PC-3 (cell line): ENCODE measurements at regions not wholly inside any gene's neighbourhood (a gene's known extent, or its start where the extent isn't known, plus 50 kb on each side); places are given as distances from the start of the nearest gene placed in this dataset.

Experiments
- ATAC-seq: fragments of 200-7000 bp; cut with Tn5 transposase; 2 replicates; pipeline ENCODE4 v1.9.1; 2020; ENCODE audit warnings: mild to moderate bottlenecking, moderate library complexity
- BruUV-seq: library from RNA; stranded (reverse); fragments of 400-500 nt; replicated peaks from 2 replicates; lab custom pipeline; 2021; lab: Mats Ljungman, UMichigan
- CTCF ChIA-PET: fragments of 300-600 bp; sonication (Branson Sonifier 250); formaldehyde crosslinking; loops from one replicate; lab custom pipeline; 2022; ENCODE audit warnings: antibody characterized with exemption; lab: Charles Lee
- POLR2A ChIA-PET: fragments of 300-600 bp; sonication (Branson Sonifier 250); formaldehyde crosslinking; loops from one replicate; lab custom pipeline; 2022; ENCODE audit warnings: antibody characterized with exemption; ENCODE audit not compliant: unreplicated experiment; lab: Charles Lee
- DNase-seq: peaks from one replicate; pipeline ENCODE4 v3.0.0-alpha.2; 2015
- H2AFZ ChIP-seq: fragments of 300-600 bp; sonication (generic); 2 replicates; pipeline ENCODE4 v1.6.0; 2016; ENCODE audit warnings: antibody characterized with exemption, low read length
- H3F3A ChIP-seq: fragments of 300-600 bp; sonication (generic); one replicate; pipeline ENCODE4 v1.6.0; 2017; ENCODE audit warnings: antibody characterized with exemption, low read length, control low read depth, mild to moderate bottlenecking; ENCODE audit not compliant: unreplicated experiment
- H3K27ac ChIP-seq: fragments of 300-600 bp; sonication (generic); 2 replicates; pipeline ENCODE4 v1.5.1; 2016; ENCODE audit warnings: mild to moderate bottlenecking, low read length
- H3K27me3 ChIP-seq: fragments of 300-600 bp; sonication (generic); 2 replicates; pipeline ENCODE4 v1.6.1; 2016; ENCODE audit warnings: low read length, mixed read lengths
- H3K36me3 ChIP-seq: fragments of 300-600 bp; sonication (generic); 2 replicates; pipeline ENCODE4 v1.6.1; 2016; ENCODE audit warnings: low read depth, mixed run types, low read length, mixed read lengths
- H3K4me1 ChIP-seq: fragments of 300-600 bp; sonication (generic); 2 replicates; pipeline ENCODE4 v1.5.1; 2016; ENCODE audit warnings: low read length; ENCODE audit not compliant: insufficient read depth
- H3K4me2 ChIP-seq: fragments of 300-600 bp; sonication (generic); 2 replicates; pipeline ENCODE4 v1.6.0; 2016; ENCODE audit warnings: low read length
- H3K4me3 ChIP-seq: fragments of 300-600 bp; sonication (generic); 2 replicates; pipeline ENCODE4 v1.5.1; 2016; ENCODE audit warnings: mild to moderate bottlenecking, low read length, mixed read lengths
- H3K79me2 ChIP-seq: fragments of 300-600 bp; sonication (generic); 2 replicates; pipeline ENCODE4 v1.6.1; 2017; ENCODE audit warnings: low read length, mixed read lengths
- H3K9ac ChIP-seq: fragments of 300-600 bp; sonication (generic); 2 replicates; pipeline ENCODE4 v1.6.0; 2016; ENCODE audit warnings: mild to moderate bottlenecking, low read length
- H3K9me2 ChIP-seq: fragments of 300-600 bp; sonication (generic); replicated peaks from 2 replicates; pipeline ENCODE4 v1.6.1; 2016; ENCODE audit warnings: mixed run types, low read length, mixed read lengths
- H3K9me3 ChIP-seq: fragments of 300-600 bp; sonication (generic); 2 replicates; pipeline ENCODE4 v1.6.1; 2016; ENCODE audit warnings: low read length, mixed read lengths
- H4K20me1 ChIP-seq: fragments of 300-600 bp; sonication (generic); 2 replicates; pipeline ENCODE4 v1.6.1; 2016; ENCODE audit warnings: low read length, mixed read lengths
- CTCF ChIP-seq: fragments of 300-600 bp; sonication (generic); conservative IDR thresholded peaks from 2 replicates; pipeline ENCODE4 v1.5.1; 2017; ENCODE audit warnings: antibody characterized with exemption, low read depth, mild to moderate bottlenecking, low read length
- EZH2 ChIP-seq: fragments of 300-600 bp; sonication (generic); IDR thresholded peaks from one replicate; pipeline ENCODE4 v1.6.1; 2017; ENCODE audit warnings: antibody characterized with exemption, mild to moderate bottlenecking, low read length; ENCODE audit not compliant: unreplicated experiment
- EZH2phosphoT487 ChIP-seq: fragments of 300-600 bp; sonication (generic); IDR thresholded peaks from 2 replicates; pipeline ENCODE4 v1.6.1; 2018; ENCODE audit warnings: mild to moderate bottlenecking, antibody characterized with exemption, low read length, borderline replicate concordance
- intact Hi-C: fragments of 100-400 bp; cut with micrococcal nuclease; formaldehyde crosslinking; loops from 2 replicates; pipeline ENCODE4 v1.9.0; 2023

- CTCF ChIA-PET, result no interaction called here
Observed at GRCh38 chr20:7716286-7716972, 223.8 kb downstream of the HAO1 start.

GRCh38 chr20:7722564-7722963, 217.7 kb downstream of the HAO1 start:
- intact Hi-C loops, result no loop called here
- Histone ChIP-seq H3K4me3 (no peak overlapping the region), H3K79me2 (no peaks in the 10 kb centered on the region), H3K9ac (no peak overlapping the region), H4K20me1 (no peaks in the 10 kb centered on the region), H3K4me2 (no peak overlapping the region), H3K9me3 (no peaks in the 10 kb centered on the region), H3K9me2 (no peaks in the 10 kb centered on the region), H3K27ac (peak overlapping the region; percentile 15; the same call in 1 of the 2 replicates), H3F3A (no peaks in the 10 kb centered on the region), H2AFZ (no peak overlapping the region), H3K4me1 (peaks cover 7% of the 10 kb centered on the region; the same call in 1 of the 2 replicates), H3K27me3 (no peaks in the 10 kb centered on the region), H3K36me3 (no peaks in the 10 kb centered on the region)
- ATAC-seq (no peak), DNase-seq (no peak)
- no TSS peak for BruUV-seq
- TF ChIP-seq EZH2 (no peak), EZH2phosphoT487 (no peak), CTCF (no peak)
- ChIA-PET CTCF (interaction anchor here (0.5 kb wide), 1 partner anchor 204 kb away, joined by 4 read pairs; no protein-coding TSS in a partner anchor), POLR2A (no interaction called here)

More at GRCh38 chr20:7716286-7716972, 223.8 kb downstream of the HAO1 start:
- H3K9ac ChIP-seq, result no peak overlapping the region
- ATAC-seq (no peak), DNase-seq (no peak)
- no peaks in the 10 kb centered on the region for H3F3A ChIP-seq
- no peaks in the 10 kb centered on the region for H3K36me3 ChIP-seq
- no peaks in the 10 kb centered on the region for H4K20me1 ChIP-seq
- no peak for TF ChIP-seq CTCF
- no peak for TF ChIP-seq EZH2phosphoT487
- TF ChIP-seq EZH2, result no peak
- no peak overlapping the region for H3K4me2 ChIP-seq
- no peak overlapping the region for H3K4me3 ChIP-seq
- no peaks in the 10 kb centered on the region for H3K9me2 ChIP-seq
- no peaks in the 10 kb centered on the region for H3K27me3 ChIP-seq
- H3K27ac ChIP-seq, result no peak overlapping the region
- intact Hi-C loops, result no loop called here
- no TSS peak for BruUV-seq
- no peak overlapping the region for H2AFZ ChIP-seq
- POLR2A ChIA-PET, result no interaction called here
- peaks cover 16% of the 10 kb centered on the region for H3K4me1 ChIP-seq
- H3K9me3 ChIP-seq, result no peaks in the 10 kb centered on the region
- H3K79me2 ChIP-seq, result no peaks in the 10 kb centered on the region

GRCh38 chr20:7723284-7723683, 217.0 kb downstream of the HAO1 start:
- intact Hi-C loops, result no loop called here
- H3K9me3 ChIP-seq, result no peaks in the 10 kb centered on the region
- peak; percentile 77 for ATAC-seq
- ChIA-PET CTCF (no interaction called here), POLR2A (no interaction called here)
- no peaks in the 10 kb centered on the region for H3K27me3 ChIP-seq
- no peaks in the 10 kb centered on the region for H4K20me1 ChIP-seq
- no peaks in the 10 kb centered on the region for H3K36me3 ChIP-seq
- no peak overlapping the region for H3K4me3 ChIP-seq
- H3K27ac ChIP-seq, result peak overlapping the region; percentile 44
- TF ChIP-seq EZH2 (no peak), EZH2phosphoT487 (no peak), CTCF (no peak)
- H3K79me2 ChIP-seq, result no peaks in the 10 kb centered on the region
- H3K4me2 ChIP-seq, result no peak overlapping the region
- peaks cover 8% of the 10 kb centered on the region; the same call in 1 of the 2 replicates for H3K4me1 ChIP-seq
- 0 out of 2 replicates have a peak overlapping the region, but pooled peaks have one; percentile 8 for H2AFZ ChIP-seq
- no peaks in the 10 kb centered on the region for H3F3A ChIP-seq
- 0 out of 2 replicates have a peak overlapping the region, but pooled peaks have one; percentile 17 for H3K9ac ChIP-seq
- no TSS peak for BruUV-seq
- no peaks in the 10 kb centered on the region for H3K9me2 ChIP-seq
- DNase-seq, result peak; percentile 80
